SIG-M5 (cell line): ENCODE measurements at regions not wholly inside any gene's neighbourhood (a gene's known extent, or its start where the extent isn't known, plus 50 kb on each side); places are given as distances from the start of the nearest gene placed in this dataset.

ENCODE experiments used
- DNase-seq: peaks from one replicate; lab custom pipeline; 2025; lab: John Stamatoyannopoulos, UW

DNA sequence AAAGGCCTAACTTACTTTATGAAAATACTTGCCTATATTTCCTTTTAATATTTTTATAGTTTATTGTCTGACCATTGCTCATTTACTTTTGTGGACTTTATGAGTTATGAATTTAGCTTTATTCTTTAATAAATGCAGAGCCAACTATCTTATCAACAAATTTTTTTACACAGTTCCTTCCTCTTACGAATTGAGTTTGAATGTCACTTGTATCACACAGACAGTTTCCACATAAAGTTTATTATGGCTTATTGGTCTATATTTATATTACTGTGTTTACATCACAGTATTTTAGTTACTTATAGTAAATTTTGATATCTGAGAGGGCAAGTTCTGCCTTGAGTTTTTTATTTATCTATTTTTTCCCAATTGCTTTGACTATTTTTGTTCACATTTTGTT lies 450.6 kb downstream of the C4orf33 start:
- DNase-seq = no peak

- no peak for DNase-seq
Measured at GRCh38 chr4:129550281-129550785, 454.4 kb downstream of the C4orf33 start.

DNA sequence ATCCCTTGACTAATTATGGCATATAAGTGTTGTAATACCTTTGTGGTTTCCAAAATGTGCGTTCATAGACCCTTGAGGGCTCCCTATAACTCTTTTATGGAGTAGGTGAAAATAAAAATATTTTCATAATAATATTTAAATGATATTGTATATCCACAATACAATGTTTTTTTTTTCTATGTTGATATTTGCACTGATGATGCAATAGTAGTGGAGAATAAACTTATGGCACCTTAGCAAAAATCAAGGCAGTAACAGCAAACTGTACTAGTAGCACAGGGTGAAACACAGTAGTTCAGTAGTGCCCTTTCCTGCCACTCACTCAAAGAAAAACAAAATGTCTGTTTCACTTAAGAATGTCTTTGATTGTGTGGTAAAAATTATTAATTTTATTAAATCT lies 465.3 kb downstream of the C4orf33 start:
- DNase-seq = no peak

DNA sequence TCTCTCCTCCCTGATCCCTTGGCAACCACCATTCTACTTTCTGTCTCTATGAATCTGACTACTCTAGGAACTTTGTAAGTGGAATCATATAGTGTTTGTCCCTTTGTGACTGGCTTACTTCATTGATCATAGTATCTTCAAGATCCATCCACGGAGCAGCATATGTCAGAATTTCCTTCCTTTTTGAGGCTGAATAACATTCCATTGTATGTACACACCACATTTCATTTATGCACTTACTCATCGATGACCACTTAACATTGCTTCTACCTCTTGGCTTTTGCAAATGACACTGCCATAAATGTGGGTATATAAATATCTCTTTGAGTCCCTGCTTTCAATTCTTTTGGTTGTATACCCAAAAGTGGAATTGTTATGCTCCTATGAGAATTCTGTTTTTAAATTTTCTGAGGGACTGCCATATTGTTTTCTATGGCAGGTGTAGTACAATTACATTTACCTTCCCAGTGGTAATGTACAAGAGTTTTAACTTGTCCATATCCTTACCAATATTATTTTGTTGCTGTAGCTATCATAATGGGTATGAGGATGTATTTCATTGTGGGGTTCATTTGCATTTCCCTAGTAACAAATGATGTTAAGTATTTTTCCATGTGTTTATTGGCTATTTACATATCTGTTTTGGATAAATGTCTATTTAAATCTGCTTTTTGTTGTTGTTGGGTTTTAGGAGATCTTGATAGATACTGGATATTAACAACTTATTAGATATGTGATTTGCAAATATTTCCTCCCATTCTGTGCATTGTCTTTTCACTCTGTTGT lies 466.1 kb downstream of the C4orf33 start:
- DNase-seq = no peak

- DNase-seq = no peak
Measured at GRCh38 chr4:129565214-129565613, 469.3 kb downstream of the C4orf33 start.

- no peak for DNase-seq
Measured at GRCh38 chr4:129570326-129570725, 474.4 kb downstream of the C4orf33 start.

- no peak for DNase-seq
Measured at GRCh38 chr4:129578336-129578735, 482.4 kb downstream of the C4orf33 start.

GRCh38 chr4:129581305-129581704 lies 485.4 kb downstream of the C4orf33 start:
- DNase-seq = no peak

- peak; percentile 0 for DNase-seq
Measured at GRCh38 chr4:129583868-129584267, 487.9 kb downstream of the C4orf33 start.

DNA sequence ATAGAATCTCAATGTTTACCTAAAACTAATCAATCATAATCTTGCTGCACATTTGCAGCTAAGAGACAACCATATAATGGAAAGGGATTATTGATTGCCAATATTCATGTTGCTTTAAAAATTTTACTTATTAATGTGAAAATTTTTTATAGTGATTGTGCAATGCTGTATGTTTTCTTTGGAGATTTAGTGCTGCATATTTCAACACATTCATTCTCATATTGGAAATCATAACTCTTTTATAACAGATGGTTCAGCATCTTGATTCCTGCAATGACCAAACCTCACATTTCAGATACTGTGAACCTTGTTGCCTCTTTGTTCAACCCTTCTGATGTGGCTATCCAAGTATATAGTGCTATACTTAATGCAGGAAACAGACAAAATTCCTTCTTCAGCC lies 502.6 kb downstream of the C4orf33 start:
- DNase-seq = no peak

- no peak for DNase-seq
Measured at GRCh38 chr4:129600898-129601297, 504.9 kb downstream of the C4orf33 start.

DNA sequence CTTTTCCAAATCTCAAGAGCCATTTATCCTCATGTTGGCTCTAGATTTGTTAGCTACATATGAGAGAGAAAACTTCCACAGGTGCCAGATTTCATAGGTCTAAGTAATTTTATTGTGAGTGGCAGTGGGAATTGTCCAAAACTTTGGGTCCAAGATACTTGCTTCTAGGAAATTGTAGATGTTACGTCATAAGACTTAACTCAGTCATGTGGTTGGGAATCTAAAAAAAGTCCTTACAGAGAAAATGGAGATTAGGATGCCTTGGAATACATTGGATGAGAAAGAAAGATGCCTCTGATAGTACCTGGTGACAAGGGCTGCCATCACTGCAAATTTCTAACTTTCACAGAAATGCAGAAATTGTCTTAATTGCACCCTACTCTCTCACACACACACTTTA lies 506.5 kb downstream of the C4orf33 start:
- no peak for DNase-seq

DNA sequence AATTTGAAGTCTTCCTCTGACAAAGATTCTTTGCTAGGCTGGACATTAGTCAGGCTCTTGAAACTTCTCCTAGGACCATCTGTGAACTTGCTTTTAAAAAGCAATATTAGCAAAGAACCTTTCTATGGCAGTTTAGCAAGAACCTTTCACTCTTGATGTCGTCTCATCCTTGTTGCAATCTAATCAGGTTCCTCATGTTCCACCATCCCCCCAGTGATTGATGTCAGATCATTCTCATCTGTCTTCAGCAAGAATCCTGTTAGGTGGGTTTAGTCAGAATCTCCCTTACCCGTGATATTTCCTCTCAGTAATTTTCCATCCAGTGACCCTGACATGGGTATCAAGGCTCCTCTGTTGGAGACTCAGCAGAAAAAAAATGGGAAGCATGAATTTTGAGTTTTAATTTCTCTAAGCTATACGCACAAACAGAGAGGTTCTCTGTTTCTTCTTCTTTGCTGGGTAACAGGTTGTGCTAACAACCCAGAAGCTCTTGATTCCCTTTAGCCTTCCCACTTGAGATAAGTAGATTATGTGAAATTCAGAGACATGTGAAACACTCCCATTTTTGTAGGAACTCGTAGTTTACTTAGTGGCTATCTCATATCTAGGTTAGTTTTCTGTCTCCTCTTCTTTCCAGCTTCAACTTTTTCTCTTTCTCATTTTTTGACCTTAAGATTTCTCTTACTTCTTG lies 507.4 kb downstream of the C4orf33 start:
- no peak for DNase-seq

- DNase-seq = no peak
Measured at GRCh38 chr4:129604632-129605255, 508.8 kb downstream of the C4orf33 start.

GRCh38 chr4:129614611-129615010 lies 518.7 kb downstream of the C4orf33 start:
- no peak for DNase-seq

- DNase-seq = no peak
Measured at GRCh38 chr4:129622566-129622965, 526.6 kb downstream of the C4orf33 start.

GRCh38 chr4:129623233-129623875 lies 527.4 kb downstream of the C4orf33 start:
- DNase-seq = peak; percentile 4

- no peak for DNase-seq
Measured at GRCh38 chr4:129641179-129641578, 545.2 kb downstream of the C4orf33 start.

DNA sequence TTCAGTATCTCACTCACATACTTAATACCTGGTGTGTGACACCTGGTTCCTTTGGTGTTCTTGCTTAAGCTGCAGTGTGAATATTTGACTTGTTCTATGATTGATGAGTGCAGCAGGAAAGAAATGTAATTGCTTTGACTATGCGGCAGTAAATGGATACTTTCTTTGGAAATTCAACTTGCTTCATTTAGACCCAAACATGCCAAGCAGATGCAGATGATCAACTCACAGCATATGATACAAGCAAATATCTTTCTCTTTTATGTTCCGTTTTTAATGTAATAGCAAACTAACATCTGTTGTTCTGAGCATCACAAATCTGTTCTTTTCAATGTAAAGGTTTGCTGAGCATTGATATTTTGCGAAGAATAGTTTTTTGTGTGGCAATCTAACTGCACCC lies 549.5 kb downstream of the C4orf33 start:
- no peak for DNase-seq

DNA sequence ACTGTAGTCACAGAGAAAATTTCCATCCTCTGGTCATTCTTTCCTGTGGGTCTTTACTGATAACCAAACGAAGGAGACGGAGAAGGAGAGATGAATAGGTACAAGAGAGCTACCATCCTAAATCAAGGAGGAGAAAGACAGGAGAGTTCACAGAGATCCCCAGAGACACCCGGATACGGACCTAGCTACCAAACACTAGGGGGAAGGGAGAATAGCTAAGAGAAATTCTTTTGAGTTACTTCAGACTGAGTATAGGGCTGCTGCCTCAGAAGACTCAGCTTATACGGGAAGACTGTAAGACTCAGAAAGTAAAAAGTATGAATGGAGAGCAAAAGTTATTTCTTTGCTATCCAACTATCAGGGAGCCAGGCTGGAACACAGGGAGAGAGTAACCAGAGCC lies 572.1 kb downstream of the C4orf33 start:
- no peak for DNase-seq

DNA sequence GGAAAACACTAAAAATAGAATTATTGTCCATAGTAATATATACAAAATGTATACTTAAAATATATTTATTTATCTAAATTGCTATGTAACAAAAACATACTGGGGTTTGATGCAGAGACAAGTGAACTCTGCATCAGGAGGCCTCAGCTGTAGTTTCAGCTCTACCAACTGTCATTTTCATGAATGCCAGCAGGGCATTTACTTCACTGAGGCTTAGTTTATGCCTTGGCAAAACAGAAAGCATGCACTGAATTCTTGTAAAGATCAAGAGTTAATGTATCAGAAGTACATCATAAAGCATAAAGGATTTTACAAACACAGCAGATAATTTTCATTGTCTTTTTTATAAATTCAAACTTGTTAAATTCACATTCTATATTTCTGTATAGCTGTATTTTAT lies 577.0 kb downstream of the C4orf33 start:
- DNase-seq = no peak

DNA sequence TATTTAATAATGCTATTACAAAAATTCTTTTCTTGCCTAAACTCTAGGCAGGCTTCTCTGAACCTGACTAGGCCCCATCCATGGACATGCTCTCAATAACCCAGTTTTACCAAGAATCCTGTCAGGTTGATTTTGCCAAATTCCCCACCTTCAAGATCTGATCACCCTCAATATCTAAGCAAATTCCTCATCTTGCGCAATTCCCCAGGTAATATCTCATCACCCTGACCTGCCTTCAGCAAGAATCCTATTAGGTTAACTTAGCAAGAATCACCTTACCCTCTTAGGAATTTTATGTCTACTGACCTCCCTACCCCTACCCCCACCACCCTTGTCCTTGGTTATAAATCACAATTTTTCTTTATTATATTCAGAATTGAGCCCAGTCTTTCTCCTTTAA lies 579.1 kb downstream of the C4orf33 start:
- DNase-seq = no peak
